AG04450 (cell line): ENCODE measurements at regions not wholly inside any gene's neighbourhood (a gene's known extent, or its start where the extent isn't known, plus 50 kb on each side); places are given as distances from the start of the nearest gene placed in this dataset.

ENCODE experiments used
- CTCF ChIA-PET: fragments of 300-600, 350-600 bp; formaldehyde crosslinking; extraction: SDS; loops from one replicate; lab custom pipeline; 2022; ENCODE audit warnings: antibody characterized with exemption, inconsistent platforms; lab: Charles Lee
- POLR2A ChIA-PET: fragments of 350-600 bp; formaldehyde crosslinking; extraction: SDS; loops from one replicate; lab custom pipeline; 2021; ENCODE audit warnings: antibody characterized with exemption, inconsistent platforms; lab: Yijun Ruan, JAX
- DNase-seq: peaks from one replicate; pipeline ENCODE4 v3.0.0-alpha.2; 2011; ENCODE audit warnings: low read depth, low spot score
- H3K27ac ChIP-seq: one replicate; pipeline ENCODE4 v1.5.1; 2012; ENCODE audit warnings: low read depth, low read length, control low read depth
- H3K27me3 ChIP-seq: one replicate; pipeline ENCODE4 v1.6.0; 2012; ENCODE audit warnings: low read length; ENCODE audit not compliant: control insufficient read depth, insufficient read depth
- H3K4me3 ChIP-seq: 2 replicates; pipeline ENCODE4 v1.5.1; 2011; ENCODE audit warnings: mild to moderate bottlenecking, low read depth, low read length, control low read depth
- H3K9me3 ChIP-seq: 2 replicates; pipeline ENCODE4 v1.5.1; 2012; ENCODE audit warnings: low read length; ENCODE audit not compliant: control insufficient read depth, insufficient read depth
- CTCF ChIP-seq: IDR thresholded peaks from 2 replicates; pipeline ENCODE4 v1.5.1; 2011; ENCODE audit warnings: low read depth, low read length, control low read depth, inconsistent platforms

- H3K9me3 ChIP-seq = peaks cover 7% of the 10 kb centered on the region; the same call in 1 of the 2 replicates
- no peaks in the 10 kb centered on the region for H3K27me3 ChIP-seq
- no peak overlapping the region for H3K4me3 ChIP-seq
- no peak for DNase-seq
- POLR2A ChIA-PET = no interaction called here
- TF ChIP-seq CTCF = no peak
- no peak overlapping the region for H3K27ac ChIP-seq
- CTCF ChIA-PET = no interaction called here
These were observed 285.1 kb upstream of the ADAMTS16 start for GRCh38 chr5:4855036-4855435.

- ChIA-PET CTCF (no interaction called here), POLR2A (no interaction called here)
- TF ChIP-seq CTCF = no peak
- Histone ChIP-seq H3K9me3 (peaks cover 13% of the 10 kb centered on the region), H3K27ac (no peak overlapping the region), H3K27me3 (no peaks in the 10 kb centered on the region), H3K4me3 (no peak overlapping the region)
- no peak for DNase-seq
These were observed 284.2 kb upstream of the ADAMTS16 start for GRCh38 chr5:4855880-4856279.

DNA sequence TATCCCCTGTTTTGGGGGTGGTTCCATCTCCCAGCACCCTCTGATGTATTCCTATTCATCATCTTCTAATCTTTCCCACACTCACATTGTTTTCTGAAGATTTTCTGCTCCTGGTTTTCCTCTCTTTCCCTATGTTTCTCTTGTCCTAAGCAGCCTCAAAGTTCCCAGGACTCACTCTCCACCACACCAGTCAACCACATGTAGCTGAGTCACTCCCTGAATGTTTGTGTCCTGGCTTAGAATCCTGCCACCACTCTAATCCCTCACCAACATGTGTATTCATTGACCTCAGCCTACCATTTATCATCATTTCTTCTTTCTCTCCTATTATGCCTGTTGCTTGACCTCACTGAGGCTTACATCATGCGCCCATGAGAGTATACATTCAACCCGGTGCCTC lies 282.4 kb upstream of the ADAMTS16 start:
- POLR2A ChIA-PET = no interaction called here
- DNase-seq = no peak

GRCh38 chr5:4859500-4860235 lies 280.5 kb upstream of the ADAMTS16 start:
- ChIA-PET POLR2A (no interaction called here), CTCF (no interaction called here)
- DNase-seq = no peak
- no peak overlapping the region for H3K27ac ChIP-seq
- no peak for TF ChIP-seq CTCF
- H3K9me3 ChIP-seq = peaks cover 17% of the 10 kb centered on the region
- no peaks in the 10 kb centered on the region for H3K27me3 ChIP-seq
- H3K4me3 ChIP-seq = no peak overlapping the region

More for the DNA sequence above, 282.4 kb upstream of the ADAMTS16 start:
- no peak for TF ChIP-seq CTCF
- CTCF ChIA-PET = no interaction called here
- Histone ChIP-seq H3K4me3 (no peak overlapping the region), H3K27ac (no peak overlapping the region), H3K9me3 (peaks cover 13% of the 10 kb centered on the region), H3K27me3 (no peaks in the 10 kb centered on the region)

DNA sequence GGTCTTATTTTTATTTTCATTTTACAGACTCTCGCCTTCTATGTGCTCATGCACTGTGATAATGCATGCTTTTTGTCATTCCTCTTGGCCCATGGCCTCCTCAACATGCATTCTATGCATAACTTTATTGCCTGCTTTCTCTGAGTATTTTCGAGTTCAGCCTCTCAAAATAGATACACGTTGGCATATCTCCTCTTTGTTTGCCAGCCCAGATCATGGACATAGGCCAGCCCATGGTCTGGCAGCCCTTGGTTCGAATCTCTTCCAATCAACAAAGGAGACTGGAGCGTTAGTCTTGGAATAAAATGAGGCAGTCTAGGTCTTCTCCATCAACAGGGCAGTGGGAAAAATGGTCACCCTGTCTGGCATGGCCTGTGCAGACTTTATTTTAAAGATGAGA lies 279.5 kb upstream of the ADAMTS16 start:
- POLR2A ChIA-PET = no interaction called here
- no peak for TF ChIP-seq CTCF
- CTCF ChIA-PET = no interaction called here
- H3K9me3 ChIP-seq = peaks cover 17% of the 10 kb centered on the region
- no peak overlapping the region for H3K4me3 ChIP-seq
- H3K27ac ChIP-seq = no peak overlapping the region
- no peak for DNase-seq
- H3K27me3 ChIP-seq = no peaks in the 10 kb centered on the region
